Activated CD4-positive, CD25-positive, alpha-beta regulatory T cell treated with anti-CD3 and anti-CD28 coated beads, Interleukin-2, amount 50 U/mL, for 24 hours (primary cell): ENCODE measurements at regions not wholly inside any gene's neighbourhood (a gene's known extent, or its start where the extent isn't known, plus 50 kb on each side); places are given as distances from the start of the nearest gene placed in this dataset.
"Not testable (repeated sequence)": the region's sequence is repeated elsewhere in the genome, so short reads cannot be mapped to it uniquely, and the experiment has no call there.

Source experiments
- ATAC-seq, 2 donors: fragments of 150-1000 bp; cut with Tn5 transposase; one replicate each; pipeline ENCODE4 v1.10.0; 2021; ENCODE audit warnings: mild to moderate bottlenecking in 1 of 2, moderate library complexity in 1 of 2

DNA sequence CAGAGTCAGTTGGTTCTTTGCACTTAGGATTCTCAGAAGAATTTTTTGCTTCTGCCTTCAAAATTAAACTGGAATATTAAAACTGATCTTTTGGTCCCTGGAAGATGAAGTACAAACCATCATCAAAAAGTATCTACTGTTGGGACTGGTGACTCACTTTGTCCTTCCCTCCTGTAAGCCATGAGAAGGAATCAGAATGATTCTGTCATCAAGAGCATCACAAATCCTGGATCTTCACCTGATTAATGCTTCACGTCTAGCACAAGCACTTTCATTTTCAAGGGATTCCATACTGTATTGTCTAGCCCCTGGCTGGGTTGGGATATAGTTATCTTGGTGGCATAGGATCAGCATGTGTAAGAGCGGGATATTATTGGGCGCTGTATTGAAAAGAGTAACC lies 69.3 kb upstream of the CYP1B1 start:
- ATAC-seq: no peak

DNA sequence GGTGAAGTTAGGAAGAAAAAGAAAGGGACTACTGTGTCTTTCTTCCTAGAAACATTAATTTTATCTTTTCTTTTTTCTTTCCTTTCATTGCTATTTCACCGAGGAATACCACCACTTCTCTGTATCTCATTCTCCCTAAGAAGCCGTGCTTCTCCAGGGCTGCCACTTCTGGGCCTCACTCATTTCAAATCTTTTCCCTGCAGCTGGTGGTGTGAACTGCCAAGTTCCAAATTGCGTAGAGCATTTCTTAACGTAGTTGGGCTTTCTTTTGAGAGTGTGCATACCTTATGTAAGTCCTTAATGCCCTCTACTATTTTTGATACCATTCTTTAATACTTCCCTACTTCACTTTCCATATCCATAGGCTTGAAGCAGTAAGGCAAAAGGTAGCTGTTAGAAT lies 66.7 kb upstream of the CYP1B1 start:
- no peak for ATAC-seq

DNA sequence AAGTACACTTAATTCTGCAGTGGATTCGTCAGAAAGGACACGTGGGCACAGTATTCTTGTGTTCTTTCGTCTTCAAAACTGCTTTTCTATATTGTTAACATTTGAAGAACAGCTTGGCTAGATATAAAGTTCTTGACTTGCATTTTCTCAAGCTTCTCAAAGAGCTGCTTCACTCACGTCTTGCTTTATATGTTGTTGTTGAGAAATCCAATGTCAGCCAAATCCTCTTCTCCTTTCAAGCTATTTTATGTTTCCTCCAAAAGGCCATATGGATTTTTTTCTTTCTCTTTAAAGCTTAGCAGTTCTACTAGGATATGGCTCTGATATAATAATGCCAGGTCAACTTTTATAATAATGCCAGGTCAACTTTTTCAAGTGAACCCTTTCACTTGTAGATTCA lies 65.5 kb upstream of the CYP1B1 start:
- ATAC-seq: no peak

DNA sequence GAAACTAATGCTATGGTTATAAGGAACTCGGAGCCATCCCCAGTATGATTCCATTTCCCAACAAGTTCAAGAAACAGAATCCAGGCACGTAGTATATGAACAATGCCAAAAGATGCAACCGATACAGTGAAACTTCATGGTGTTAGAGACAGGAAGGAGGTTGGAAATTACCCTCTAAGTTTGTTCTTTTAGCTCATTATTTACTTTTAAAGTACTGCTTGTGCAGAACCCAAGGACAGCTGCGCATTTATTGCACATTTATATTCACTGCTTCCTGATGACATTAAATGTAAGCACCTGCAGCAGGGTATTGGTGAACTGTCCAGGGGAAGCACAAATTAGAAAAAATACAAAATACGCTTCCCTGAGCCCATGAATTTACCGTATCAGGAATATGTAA lies 63.0 kb upstream of the CYP1B1 start:
- no peak for ATAC-seq

DNA sequence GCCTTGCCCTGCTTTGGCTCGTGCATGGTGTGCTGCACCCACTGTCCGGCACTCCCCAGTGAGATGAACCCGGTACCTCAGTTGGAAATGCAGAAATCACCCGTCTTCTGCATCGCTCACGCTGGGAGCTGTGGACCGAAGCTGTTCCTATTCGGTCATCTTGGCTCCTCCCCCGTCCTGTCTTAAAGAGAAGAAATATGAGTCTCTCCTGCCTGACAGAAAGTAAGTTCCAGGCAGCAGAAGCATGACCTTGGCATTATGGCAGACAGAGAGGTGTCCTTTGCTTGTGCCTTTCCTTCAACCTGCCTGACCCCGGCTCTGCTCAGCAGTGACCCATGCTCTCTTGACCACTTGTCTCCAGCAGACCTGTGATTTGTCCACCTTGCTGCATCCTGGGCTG lies 62.5 kb upstream of the CYP1B1 start:
- no peak for ATAC-seq

DNA sequence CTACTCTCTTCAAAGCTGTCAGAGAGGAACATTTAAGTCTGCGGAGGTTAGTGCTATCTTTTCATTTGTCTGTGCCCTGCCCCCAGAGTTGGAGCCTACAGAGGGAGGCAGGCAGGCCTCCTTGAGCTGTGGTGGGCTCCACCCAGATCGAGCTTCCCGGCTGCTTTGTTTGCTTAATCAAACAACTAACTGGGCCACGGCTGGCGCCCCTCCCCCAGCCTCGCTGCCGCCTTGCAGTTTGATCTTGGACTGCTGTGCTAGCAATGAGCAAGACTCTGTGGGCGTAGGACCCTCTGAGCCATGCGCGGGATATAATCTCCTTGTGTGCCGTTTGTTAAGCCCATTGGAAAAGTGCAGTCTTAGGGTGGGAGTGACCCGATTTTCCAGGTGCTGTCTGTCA lies 62.0 kb upstream of the CYP1B1 start:
- ATAC-seq: not testable (repeated sequence)

DNA sequence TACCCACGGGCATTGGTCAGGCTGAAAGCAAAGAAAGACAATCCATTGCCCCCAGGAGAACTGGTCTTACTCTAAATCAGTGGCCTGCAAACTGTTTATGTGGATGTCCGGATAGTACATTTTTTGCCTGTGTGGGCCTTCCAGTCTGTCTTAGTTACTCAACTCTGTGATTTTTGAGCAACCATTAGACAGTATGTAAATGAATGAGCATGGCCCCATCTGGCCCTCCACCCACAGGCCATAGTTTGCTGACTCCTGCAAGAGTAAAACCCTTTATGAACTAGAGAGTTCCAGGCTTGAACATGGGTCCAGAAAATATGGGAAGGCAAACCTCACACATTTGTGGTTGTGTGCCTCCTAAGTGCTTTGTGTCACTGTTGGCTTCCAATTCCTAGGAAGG lies 55.7 kb upstream of the CYP1B1 start:
- no peak for ATAC-seq

DNA sequence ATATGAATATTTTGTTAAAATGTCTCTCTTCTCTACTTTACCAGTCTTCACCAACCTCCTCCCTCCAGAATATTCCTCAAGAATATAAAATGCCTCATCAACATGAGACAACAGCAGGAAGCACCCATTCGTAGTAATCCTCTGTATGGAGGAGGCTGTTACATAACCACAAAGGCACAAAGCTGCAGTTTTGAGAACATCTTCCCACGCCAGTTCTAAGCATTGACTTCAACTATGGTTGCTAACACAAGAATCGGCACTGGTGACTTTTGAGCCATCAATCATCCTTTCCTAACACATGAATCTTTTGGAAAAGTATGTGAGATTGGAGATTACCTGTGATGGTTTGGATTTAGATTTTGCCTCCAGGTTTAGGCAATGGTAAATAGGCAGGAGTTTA lies 54.9 kb upstream of the CYP1B1 start:
- ATAC-seq: no peak

DNA sequence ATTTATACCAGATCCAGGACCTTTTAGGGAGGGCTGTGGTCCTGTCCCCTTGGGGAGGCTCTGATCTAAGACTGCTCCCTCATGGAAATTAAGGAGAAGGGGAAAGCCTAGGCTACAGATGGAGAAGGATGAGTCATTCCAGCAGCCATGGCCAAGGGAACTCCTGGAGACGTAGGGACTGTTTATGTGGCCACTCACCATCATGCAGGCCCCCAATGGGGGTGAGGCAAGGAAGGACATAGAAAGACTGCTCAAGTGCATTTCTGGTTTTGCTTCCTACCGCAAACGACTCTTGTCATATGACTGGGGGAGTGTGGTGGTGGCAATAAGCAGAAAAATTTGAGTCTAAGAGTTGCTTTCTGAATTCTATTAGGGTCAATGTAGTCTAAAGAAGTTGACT lies 54.0 kb upstream of the CYP1B1 start:
- no peak for ATAC-seq

DNA sequence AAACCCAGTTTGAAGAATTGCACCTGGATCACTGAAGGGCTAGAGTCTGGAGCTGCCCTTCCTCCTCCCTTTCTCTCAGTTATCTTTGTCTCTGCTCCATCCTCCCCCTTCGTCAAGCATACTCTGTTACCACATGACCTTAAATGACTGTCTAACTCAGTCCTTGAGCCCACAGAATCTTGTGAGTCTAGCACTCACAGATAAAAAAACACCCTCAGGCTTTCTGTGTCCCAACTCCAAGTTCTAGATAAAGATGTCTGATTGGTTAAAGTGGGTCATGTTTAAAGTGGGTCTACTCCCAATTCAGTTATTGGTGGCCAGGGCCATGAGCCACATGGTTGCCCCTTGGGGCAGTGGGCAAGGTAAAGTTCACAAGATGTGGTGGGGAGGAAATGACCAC lies 53.5 kb upstream of the CYP1B1 start:
- ATAC-seq: no peak

DNA sequence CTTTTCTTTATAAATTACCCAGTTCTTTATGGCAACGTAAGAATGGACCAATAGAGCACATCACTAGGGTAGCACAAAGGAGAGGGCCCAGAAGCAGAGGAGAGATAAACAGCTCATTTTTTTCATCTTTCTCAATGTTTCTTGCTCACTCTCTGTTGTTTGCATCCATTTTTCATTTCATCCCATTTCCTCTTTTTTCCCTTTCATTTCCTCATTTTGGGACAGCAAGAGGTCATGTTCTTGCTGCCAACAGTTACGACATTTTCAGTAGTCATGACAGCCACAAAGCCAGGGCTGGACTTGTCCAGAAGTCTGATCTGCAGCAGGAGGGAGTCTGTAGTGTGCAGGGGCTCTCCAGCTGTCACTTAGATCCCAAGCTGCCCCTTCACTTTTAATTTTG lies 52.7 kb upstream of the CYP1B1 start:
- ATAC-seq: no peak

DNA sequence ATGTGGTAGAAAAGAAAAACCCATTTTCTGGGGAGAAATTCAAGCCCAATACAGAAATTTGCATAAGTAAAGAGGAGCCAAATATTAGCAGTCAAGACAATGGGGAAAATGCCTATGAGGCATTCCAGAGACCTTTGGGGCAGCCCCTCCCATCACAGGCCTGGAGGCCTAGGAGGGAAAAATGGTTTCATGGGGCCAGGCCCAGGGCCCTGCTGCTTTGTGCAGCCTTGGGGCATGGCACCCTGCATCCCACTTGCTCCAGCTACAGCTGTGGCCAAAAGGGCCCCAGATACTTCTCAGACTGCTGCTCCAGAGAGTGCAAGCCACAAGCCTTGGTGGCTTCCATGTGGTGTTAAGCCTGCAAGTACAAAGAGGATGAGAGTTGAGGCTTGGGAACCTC lies 51.3 kb upstream of the CYP1B1 start:
- no peak for ATAC-seq

DNA sequence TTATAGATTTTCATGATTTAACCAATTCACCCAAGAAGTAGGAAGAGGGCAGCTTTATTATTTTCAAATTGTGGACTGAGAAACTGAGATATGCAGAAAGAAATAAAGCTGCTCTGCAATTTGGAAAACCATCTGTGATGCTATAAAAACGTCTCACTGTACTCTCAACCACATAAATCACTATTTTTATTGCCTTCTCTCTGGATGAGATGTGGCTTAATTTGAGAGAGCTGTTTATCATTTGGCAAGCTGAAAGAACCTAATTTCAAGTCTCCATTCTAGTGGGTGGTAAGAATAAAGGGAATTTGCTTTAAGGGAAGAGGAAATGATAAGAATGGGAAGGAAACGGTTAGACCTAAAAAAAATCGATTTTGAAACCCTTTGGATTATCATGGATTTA lies 49.9 kb upstream of the CYP1B1 start:
- no peak for ATAC-seq
